Ovary (tissue), 7 donors: ENCODE measurements at regions not wholly inside any gene's neighbourhood (a gene's known extent, or its start where the extent isn't known, plus 50 kb on each side); places are given as distances from the start of the nearest gene placed in this dataset.

Experiments used
- DNase-seq, 5 donors: peaks; one replicate each; pipeline ENCODE4 v3.0.0-alpha.2; 2019 to 2020
- H3K27ac ChIP-seq, 2 donors: fragments of 200-600 bp; one replicate each; pipeline versions ENCODE4 v1.5.1 to v1.8.0; 2019 to 2022
- H3K27me3 ChIP-seq: fragments of 200-600 bp; one replicate; pipeline ENCODE4 v1.8.0; 2022
- H3K36me3 ChIP-seq: fragments of 200-600 bp; sonication (generic); one replicate; pipeline ENCODE4 v1.5.1; 2019
- H3K4me1 ChIP-seq: one replicate; pipeline ENCODE4 v1.8.1; 2013; ENCODE audit warnings: mild to moderate bottlenecking, moderate library complexity; ENCODE audit not compliant: insufficient read depth
- H3K4me3 ChIP-seq: fragments of 200-600 bp; sonication (generic); one replicate; pipeline ENCODE4 v1.5.1; 2017
- H3K9me3 ChIP-seq, 2 donors: fragments of 200-600 bp in 1 of 2; sonication (generic) in 1 of 2; one replicate each; pipeline versions ENCODE4 v1.5.1 to v1.8.1; 2013 to 2019; ENCODE audit warnings: mild to moderate bottlenecking in 1 of 2, moderate library complexity in 1 of 2
- EP300 ChIP-seq: sonication (generic); formaldehyde crosslinking; IDR thresholded peaks from one replicate; pipeline ENCODE4 v1.6.1; 2017; ENCODE audit warnings: antibody characterized with exemption
- POLR2A ChIP-seq: fragments of 450-650 bp; IDR thresholded peaks from one replicate; pipeline ENCODE4 v1.6.1; 2017; ENCODE audit warnings: antibody characterized with exemption, mild to moderate bottlenecking, moderate library complexity
- WGBS, 3 donors: extraction: QIAGEN DNeasy Blood & Tissue Kit in 1 of 3; methylation state at CpG; one replicate each; pipeline versions ENCODE4 v1.1.5 to v1.1.7; 2013 to 2017; 5-methylcytosine and 5-hydroxymethylcytosine counted together
- intact Hi-C, 4 donors: fragments of 100-400 bp; cut with DNase I; formaldehyde crosslinking; loops; one replicate each; pipeline versions ENCODE4 v1.11.0 to v1.15.1; 2022 to 2023
- TF ChIP-seq, protein P1 (sequence below), 3 donors: fragments of 450-650 bp in 2 of 3; fragments of 200-600 bp in 1 of 3; IDR thresholded peaks; one replicate each; pipeline versions ENCODE4 v1.5.1 to v1.8.0; 2016 to 2022; ENCODE audit warnings: antibody characterized with exemption in 3 of 3, mild to moderate bottlenecking in 1 of 3
- donor health status: DM: no; HTN: no; CAD: no; lungs with moderate emphysema.
- donor health status: DM: no; HTN: no; CAD: no.
- donor health status: Bipolar disorder and iron deficiency.
- donor health status: DM: no; HTN: no; CAD: no.
- donor health status: DM: yes; HTN: yes; CAD: no.

GRCh38 chr16:9338068-9338467 lies 246.6 kb downstream of the HAPSTR1 start:
- H3K4me1 ChIP-seq, result no peaks in the 10 kb centered on the region
- no peaks in the 10 kb centered on the region for H3K27me3 ChIP-seq
- TF ChIP-seq, protein P1, sequence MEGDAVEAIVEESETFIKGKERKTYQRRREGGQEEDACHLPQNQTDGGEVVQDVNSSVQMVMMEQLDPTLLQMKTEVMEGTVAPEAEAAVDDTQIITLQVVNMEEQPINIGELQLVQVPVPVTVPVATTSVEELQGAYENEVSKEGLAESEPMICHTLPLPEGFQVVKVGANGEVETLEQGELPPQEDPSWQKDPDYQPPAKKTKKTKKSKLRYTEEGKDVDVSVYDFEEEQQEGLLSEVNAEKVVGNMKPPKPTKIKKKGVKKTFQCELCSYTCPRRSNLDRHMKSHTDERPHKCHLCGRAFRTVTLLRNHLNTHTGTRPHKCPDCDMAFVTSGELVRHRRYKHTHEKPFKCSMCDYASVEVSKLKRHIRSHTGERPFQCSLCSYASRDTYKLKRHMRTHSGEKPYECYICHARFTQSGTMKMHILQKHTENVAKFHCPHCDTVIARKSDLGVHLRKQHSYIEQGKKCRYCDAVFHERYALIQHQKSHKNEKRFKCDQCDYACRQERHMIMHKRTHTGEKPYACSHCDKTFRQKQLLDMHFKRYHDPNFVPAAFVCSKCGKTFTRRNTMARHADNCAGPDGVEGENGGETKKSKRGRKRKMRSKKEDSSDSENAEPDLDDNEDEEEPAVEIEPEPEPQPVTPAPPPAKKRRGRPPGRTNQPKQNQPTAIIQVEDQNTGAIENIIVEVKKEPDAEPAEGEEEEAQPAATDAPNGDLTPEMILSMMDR (IDR thresholded peaks at IDR 0.05), result no peak
- TF ChIP-seq POLR2A (no peak), EP300 (no peak)
- intact Hi-C loops, result no loop called here
- no peak overlapping the region for H3K4me3 ChIP-seq
- H3K36me3 ChIP-seq, result no peaks in the 10 kb centered on the region
- 28 to 44% (median 44%) methylated on average over 2 of the region's 2 CpGs for WGBS, 3 donors
- no peaks in the 10 kb centered on the region for H3K9me3 ChIP-seq
- DNase-seq, result no peak
- H3K27ac ChIP-seq, result no peak overlapping the region

GRCh38 chr16:9338510-9338909 lies 247.1 kb downstream of the HAPSTR1 start:
- no peak overlapping the region for H3K27ac ChIP-seq
- no peak overlapping the region for H3K4me3 ChIP-seq
- intact Hi-C loops, result no loop called here
- no peak for DNase-seq
- TF ChIP-seq, protein P1 (IDR thresholded peaks at IDR 0.05), result no peak
- TF ChIP-seq POLR2A, result no peak
- 71 to 80% (median 72%) methylated on average over 4 of the region's 4 CpGs for WGBS, 3 donors
- no peaks in the 10 kb centered on the region for H3K27me3 ChIP-seq
- no peaks in the 10 kb centered on the region for H3K4me1 ChIP-seq
- H3K9me3 ChIP-seq, result no peaks in the 10 kb centered on the region
- no peaks in the 10 kb centered on the region for H3K36me3 ChIP-seq

- WGBS, 3 donors, result 43 to 52% (median 48%) methylated on average over 15 of the region's 15 CpGs
- no peak overlapping the region for H3K4me3 ChIP-seq
- H3K4me1 ChIP-seq, result no peaks in the 10 kb centered on the region
- no peak for DNase-seq
- H3K9me3 ChIP-seq, result no peaks in the 10 kb centered on the region
- TF ChIP-seq POLR2A (no peak), EP300 (no peak)
- TF ChIP-seq, protein P1 (IDR thresholded peaks at IDR 0.05), result no peak
- H3K27ac ChIP-seq, result no peak overlapping the region
- H3K27me3 ChIP-seq, result no peaks in the 10 kb centered on the region
- intact Hi-C loops, result no loop called here
- H3K36me3 ChIP-seq, result no peaks in the 10 kb centered on the region
These were observed 249.2 kb downstream of the HAPSTR1 start for GRCh38 chr16:9340526-9341256.

- intact Hi-C loops, result no loop called here
- WGBS, 3 donors, result 19 to 30% (median 22%) methylated on average over 6 of the region's 6 CpGs
- no peaks in the 10 kb centered on the region for H3K27me3 ChIP-seq
- TF ChIP-seq, protein P1 (IDR thresholded peaks at IDR 0.05), result no peak
- TF ChIP-seq POLR2A, result no peak
- no peak for TF ChIP-seq EP300
- no peaks in the 10 kb centered on the region for H3K36me3 ChIP-seq
- H3K9me3 ChIP-seq, result no peaks in the 10 kb centered on the region
- H3K4me1 ChIP-seq, result no peaks in the 10 kb centered on the region
- no peak overlapping the region for H3K27ac ChIP-seq
- DNase-seq, result no peak
- no peak overlapping the region for H3K4me3 ChIP-seq
These were observed 251.8 kb downstream of the HAPSTR1 start for GRCh38 chr16:9343276-9343675.
